Peyer's patch (tissue), 4 donors: ENCODE measurements at regions not wholly inside any gene's neighbourhood (a gene's known extent, or its start where the extent isn't known, plus 50 kb on each side); places are given as distances from the start of the nearest gene placed in this dataset.

ENCODE experiments used
- CTCF ChIP-seq, 6 experiments: fragments of 450-650 bp in 4 of 6; fragments of 200-600 bp in 2 of 6; sonication (generic) in 1 of 6; IDR thresholded peaks; one replicate each; pipeline ENCODE4 v1.5.1; 2017 to 2019; ENCODE audit warnings: antibody characterized with exemption in 6 of 6, mild to moderate bottlenecking in 3 of 6, moderate library complexity in 1 of 6
- POLR2A ChIP-seq, 2 donors: fragments of 450-650 bp; IDR thresholded peaks; one replicate each; pipeline ENCODE4 v1.5.1; 2017; ENCODE audit warnings: antibody characterized with exemption in 2 of 2, mild to moderate bottlenecking in 2 of 2, moderate library complexity in 2 of 2

GRCh38 chr4:170827562-170828274, 738.0 kb upstream of the AADAT start:
- no peak for TF ChIP-seq CTCF (IDR thresholded peaks at IDR 0.05)
- no peak for TF ChIP-seq POLR2A (IDR thresholded peaks at IDR 0.05)
